Upper lobe of left lung (tissue), 4 donors: ENCODE measurements at regions not wholly inside any gene's neighbourhood (a gene's known extent, or its start where the extent isn't known, plus 50 kb on each side); places are given as distances from the start of the nearest gene placed in this dataset.

Source experiments
- EP300 ChIP-seq, 4 donors: sonication (generic); formaldehyde crosslinking; IDR thresholded peaks; one replicate each; pipeline ENCODE4 v1.5.1; 2017; ENCODE audit warnings: antibody characterized with exemption in 4 of 4, control low read depth in 2 of 4
- POLR2A ChIP-seq, 4 donors: fragments of 450-650 bp; IDR thresholded peaks; one replicate each; pipeline ENCODE4 v1.5.1; 2016 to 2017; ENCODE audit warnings: antibody characterized with exemption in 4 of 4, mild to moderate bottlenecking in 2 of 4
- POLR2AphosphoS5 ChIP-seq, 2 donors: sonication (generic); formaldehyde crosslinking; IDR thresholded peaks; one replicate each; pipeline ENCODE4 v1.5.1; 2017; ENCODE audit warnings: antibody characterized with exemption in 2 of 2
- TF ChIP-seq, protein P1 (sequence below), 6 experiments: fragments of 450-650 bp in 4 of 6; fragments of 200-600 bp in 2 of 6; sonication (generic) in 2 of 6; IDR thresholded peaks; one replicate each; pipeline ENCODE4 v1.5.1; 2016 to 2019; ENCODE audit warnings: antibody characterized with exemption in 6 of 6

DNA sequence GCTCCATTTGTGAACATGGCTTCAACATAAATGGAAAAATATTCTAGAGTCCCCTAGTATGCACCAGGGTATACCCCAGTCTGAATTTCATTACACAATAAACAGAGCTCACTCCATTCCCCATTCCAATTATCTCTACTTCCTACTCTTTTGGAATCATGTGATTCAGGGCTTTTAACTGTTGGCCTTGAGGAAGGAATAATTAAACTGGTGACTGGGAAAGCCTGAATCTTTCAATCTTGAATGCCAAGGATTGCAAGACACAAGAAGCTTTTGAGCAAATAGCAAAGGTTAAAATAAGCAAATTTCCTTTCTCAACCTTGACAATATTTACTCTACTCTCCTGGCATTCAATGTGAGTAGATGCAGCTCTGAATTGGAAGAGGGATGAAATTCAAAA is 77.5 kb upstream of the INPP4B start:
- TF ChIP-seq, protein P1, sequence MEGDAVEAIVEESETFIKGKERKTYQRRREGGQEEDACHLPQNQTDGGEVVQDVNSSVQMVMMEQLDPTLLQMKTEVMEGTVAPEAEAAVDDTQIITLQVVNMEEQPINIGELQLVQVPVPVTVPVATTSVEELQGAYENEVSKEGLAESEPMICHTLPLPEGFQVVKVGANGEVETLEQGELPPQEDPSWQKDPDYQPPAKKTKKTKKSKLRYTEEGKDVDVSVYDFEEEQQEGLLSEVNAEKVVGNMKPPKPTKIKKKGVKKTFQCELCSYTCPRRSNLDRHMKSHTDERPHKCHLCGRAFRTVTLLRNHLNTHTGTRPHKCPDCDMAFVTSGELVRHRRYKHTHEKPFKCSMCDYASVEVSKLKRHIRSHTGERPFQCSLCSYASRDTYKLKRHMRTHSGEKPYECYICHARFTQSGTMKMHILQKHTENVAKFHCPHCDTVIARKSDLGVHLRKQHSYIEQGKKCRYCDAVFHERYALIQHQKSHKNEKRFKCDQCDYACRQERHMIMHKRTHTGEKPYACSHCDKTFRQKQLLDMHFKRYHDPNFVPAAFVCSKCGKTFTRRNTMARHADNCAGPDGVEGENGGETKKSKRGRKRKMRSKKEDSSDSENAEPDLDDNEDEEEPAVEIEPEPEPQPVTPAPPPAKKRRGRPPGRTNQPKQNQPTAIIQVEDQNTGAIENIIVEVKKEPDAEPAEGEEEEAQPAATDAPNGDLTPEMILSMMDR (IDR thresholded peaks at IDR 0.05): no peak
- TF ChIP-seq POLR2AphosphoS5 (IDR thresholded peaks at IDR 0.05) (no peak), POLR2A (IDR thresholded peaks at IDR 0.05) (no peak), EP300 (IDR thresholded peaks at IDR 0.05) (no peak)
